DMS153 (cell line): ENCODE measurements at regions not wholly inside any gene's neighbourhood (a gene's known extent, or its start where the extent isn't known, plus 50 kb on each side); places are given as distances from the start of the nearest gene placed in this dataset.

Source experiments
- DNase-seq: peaks from one replicate; lab custom pipeline; 2025; lab: John Stamatoyannopoulos, UW

DNA sequence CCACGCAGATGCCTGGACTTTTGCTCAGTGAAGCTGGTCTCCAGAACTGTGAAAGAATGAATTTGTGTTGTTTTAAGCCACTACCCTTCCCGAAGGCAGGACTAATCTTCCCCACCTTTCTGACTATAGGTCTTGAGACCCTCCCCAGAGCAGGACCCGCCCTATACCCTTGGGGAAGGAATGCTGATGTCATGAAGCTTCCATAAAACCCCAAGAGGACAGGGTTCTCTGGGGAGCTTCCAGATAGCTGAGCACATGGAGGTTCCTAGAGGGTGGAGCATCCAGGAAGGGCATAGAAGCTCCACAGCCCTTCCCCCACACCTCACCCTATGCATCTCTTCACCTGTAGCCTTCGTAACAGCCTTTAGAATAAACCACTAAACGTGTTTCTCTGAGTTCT, 287.8 kb downstream of the SOX9 start:
- no peak for DNase-seq

DNA sequence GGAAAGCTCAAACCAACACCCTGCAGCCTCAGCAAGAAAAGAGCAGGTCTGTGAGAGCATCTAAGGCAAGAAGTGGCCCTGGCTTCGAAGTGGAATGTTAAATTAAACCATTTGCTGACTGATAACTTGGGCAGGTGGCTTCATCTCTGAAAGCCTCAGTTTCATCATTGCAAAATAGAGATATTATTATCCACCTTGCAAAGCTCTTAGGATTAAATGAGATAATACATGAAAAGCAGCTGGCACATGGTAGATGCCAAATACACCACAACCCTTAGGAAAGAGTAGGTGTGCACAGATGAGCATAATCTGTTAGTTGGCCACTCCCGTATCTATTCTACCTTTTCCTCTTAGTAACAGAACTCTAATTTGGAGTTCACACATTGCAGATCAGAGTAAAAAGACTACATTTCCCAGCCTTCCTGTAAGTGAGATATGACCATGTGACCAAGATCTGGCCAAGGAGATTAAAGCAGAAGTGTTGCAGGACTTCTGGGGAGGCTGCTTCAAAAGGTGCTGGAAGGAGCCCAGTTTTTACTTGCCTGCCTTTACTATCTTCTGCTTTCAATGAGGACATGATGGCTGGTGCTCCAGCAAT, 288.7 kb downstream of the SOX9 start:
- no peak for DNase-seq

DNA sequence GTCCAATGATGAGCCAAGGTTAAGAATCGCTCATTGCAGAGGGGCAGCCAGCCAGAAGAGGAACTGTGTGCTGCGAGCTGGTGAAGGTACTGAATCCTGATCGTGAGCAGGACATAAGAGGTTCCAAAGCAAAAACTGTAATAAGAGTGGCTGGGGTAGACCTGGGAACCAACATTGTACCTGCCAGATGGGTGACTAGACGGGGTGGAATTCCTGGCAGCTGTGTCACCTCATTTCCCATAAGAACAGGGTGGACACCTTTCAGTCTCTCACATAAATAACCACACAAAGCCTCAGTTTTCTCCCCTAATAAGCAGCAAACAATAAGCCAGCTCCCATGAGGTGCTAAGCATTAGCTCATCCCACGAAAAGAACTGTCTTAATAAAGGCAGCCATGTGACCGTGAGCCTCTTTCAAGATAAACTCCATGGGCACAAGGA, 290.3 kb downstream of the SOX9 start:
- no peak for DNase-seq

DNA sequence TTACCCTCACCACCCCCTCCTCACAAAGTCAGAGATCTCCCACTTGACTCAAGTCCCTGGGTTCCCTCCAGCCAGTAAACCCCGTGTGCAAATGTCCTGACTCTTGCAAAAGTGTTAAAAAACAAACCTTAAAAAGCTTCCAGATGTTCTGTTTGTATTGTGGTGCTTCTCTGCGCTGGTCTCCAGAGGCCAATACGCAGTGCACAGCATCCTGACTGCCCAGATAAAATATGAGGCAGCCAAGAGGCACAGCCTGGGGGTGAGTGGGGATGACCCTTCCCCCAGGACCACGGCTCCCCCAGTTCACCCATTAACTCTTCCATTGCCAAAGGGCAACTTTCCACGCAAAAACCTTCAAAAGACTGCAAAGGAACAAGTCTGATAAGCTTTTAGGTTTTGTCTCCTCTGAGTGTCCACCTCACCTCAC, 291.8 kb downstream of the SOX9 start:
- no peak for DNase-seq

DNA sequence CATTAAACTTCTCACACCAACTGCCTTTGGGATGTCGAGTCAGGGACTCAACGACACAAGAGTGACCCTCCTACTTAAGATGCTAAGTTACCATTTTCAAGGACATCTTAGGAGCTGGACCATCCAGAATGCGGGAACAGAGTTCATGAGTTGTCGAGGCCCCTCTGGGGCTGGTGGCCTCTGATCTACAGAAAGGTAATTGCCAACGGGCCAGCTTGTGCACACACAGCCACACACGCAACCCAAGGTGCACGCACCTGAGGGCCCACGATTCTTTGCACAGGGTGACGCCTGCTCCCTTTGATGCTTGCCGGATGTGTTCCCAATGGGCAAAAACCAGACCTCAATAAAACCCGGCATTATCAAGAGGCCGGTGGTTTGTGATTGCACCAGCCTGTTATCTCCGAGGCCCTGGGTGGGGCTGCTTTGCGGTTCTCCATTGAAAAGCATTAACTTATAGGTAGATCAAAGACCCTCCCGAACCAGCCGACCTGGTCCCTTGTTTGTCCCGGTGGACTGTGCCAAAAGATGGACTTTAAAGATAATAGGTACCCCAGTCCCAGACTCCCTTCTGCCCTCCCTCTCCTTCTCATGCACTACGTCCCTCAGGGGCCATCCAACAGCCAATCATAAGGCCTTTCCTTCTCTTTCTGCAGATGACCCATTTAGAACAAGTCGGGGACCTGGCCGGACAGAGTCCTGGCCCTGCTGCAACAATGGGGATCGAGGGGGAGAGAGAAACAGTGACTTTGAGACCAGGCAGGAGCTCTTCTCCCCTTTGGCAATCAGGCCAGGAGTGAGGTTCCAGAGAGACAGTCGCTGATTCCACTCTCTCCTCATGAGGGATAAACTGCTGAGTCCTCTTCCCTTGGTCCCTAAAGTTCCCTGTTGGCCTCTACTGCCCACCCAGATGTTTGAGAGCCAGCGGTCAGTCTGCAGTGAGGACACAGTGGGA, 292.5 kb downstream of the SOX9 start:
- no peak for DNase-seq

DNA sequence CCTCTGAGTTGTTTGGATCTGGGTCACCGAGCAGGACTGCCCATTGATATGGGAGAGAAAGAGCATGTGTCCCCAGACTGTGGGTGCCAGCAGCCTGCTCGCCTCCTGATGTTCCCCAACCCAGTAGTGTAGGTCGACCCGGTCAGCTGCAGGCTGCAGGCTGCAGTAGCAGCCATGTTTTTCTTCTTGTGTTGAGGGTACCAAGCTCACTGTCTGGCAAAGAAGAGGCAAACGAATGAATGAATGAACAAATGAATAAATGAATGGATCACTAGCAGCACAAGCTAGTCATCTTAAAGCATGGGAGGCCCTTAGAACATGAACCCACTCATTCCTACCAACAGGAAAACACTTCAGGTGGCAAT, 293.2 kb downstream of the SOX9 start:
- no peak for DNase-seq

DNA sequence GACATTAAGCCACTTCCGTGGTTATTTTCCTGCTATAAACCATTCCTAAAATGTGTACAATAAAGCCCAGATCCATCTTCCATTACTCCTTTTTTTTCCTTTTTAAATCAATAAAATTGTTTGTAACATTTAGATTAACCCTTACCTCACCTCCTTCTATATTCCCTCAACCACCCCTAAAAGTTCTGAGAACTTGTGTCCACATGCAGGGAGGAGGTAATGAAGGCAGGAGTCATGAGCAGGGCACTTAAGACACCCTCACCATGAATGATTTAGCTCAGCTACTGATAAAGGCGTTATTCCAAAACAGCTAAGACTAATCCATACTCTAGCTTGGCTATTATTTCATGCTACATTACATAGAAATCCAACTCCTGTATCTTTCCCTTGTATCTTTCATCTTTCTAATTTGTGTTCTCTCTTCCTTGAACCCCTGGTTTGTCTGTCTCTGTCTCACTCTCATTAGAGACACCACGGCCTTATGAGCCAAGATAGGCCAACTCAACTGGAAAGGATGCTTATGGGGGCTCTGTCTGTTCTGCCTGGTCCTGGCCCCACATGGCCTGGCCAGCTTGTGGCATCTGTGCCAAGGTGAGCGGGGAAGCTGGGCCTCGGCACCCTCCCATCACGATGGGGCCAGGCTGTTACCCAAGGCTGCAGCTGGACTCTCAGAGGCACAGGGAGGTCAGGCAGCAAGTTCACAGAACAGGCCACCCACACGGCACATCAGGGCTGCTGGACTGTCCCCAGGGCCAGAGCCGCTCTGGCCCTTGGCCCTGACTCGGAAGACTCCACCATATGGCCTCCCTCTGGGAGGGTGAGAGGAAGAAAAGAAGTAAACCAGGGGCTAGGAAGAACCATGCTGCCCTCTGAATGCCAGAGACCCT, 294.4 kb downstream of the SOX9 start:
- no peak for DNase-seq

DNA sequence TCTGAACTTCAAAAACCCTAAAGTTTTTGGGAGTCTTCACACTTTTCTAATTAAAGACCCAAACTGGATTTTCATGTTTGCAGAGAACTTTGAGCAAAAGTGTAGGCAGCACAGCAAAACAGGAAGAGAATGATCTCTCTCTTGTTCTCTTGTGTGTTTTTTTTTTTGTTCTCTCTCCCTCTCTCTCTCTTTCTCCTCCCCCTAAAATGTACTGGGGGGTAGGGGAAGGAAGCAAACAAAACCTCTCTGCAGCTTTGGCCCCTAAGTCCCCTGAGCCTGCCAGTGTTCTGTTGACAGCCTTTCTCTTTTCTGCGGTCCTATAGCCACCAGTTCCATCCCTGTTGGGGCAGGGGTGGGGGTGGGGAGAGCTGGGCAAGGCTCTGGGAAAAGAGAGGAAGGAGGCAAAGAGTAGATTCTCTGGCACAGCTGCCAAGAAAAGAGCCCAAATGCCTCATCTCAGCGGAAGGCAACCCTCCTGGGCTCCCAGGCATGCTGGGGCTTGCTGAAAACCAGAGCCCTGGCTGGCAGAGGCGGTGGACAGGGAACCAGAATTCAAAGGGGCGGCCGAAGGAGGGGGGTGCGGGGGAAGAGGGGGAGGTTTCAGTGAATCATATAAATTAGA, 295.3 kb downstream of the SOX9 start:
- DNase-seq: no peak

DNA sequence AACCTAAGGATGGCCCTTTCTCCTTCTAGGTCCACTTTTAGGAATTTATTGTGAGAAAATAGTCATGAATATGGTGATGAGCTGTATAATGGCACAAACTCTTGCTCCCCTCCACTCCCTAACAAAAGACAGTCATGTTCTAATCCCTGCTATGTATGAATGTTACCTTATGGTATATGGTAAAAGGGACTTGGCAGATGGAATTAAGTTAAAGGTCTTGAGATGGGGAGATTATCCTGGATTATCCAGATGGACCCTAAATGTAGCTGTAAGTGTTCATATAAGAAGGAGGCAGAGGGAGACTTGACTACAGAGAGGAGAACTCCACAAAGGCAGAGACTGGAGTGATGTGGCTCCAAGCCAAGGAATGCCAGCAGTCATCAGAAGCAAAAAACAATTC, 296.1 kb downstream of the SOX9 start:
- no peak for DNase-seq

DNA sequence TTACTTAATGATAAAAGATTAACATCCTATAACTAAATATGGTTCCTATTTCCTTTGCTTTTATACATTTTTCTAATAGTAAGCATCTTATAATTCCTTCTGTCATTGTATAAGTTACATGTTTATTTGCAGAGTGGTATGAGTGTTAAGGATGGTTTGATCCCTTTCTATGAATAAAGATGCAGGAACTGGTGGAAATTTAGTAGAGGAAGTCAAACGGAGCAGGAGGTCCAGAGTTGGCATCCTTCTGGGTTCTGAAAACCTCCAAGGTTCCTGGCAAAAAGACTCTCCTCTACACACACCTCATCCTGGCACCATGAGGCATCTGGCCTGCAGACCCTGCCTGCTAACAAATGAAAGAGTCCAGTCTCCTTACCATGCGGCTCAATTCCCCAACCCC, 296.8 kb downstream of the SOX9 start:
- no peak for DNase-seq

DNA sequence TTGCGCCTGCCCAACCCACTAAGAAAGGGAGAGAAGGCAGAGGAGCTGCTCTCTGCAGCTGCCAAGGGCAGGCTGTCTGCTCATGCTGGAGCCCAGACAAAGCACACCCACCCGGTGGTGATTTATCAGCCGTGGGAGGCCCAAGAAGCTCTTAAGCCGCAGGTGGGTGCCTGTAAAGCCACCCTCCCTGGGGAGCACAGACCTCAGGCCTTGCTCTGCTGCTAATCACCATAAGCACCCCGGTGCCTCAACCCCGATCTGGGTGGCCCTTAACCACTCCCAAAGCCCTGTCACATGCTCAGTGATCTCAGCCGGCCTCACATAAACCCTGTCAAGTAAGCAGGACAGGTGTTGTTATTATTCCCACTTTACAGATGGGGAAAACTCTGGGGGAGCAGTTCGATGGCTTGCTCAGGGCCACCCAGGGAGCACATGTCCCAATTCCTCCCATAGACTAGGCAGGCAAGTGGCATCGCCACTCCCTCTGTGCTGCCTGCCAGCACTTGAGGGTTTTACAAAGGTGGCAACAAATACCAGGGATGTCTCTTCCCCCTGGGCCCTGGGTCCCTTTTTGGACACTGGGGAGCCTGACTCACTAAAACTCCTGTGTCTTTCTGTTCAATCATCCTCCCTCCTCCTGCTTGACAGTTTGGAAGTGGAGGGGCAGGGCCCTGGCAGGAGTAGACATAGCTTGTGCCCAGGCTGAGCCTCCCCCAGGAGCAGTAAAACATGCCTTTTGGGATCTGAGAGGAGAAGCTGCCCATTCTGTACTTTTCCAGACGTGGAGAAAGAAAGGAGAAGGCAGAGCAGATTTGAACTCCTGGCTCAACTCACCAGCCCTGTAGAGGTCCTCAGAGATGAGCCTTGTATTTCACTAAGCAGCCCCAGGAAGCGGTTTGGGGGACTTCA, 299.3 kb downstream of the SOX9 start:
- DNase-seq: no peak

DNA sequence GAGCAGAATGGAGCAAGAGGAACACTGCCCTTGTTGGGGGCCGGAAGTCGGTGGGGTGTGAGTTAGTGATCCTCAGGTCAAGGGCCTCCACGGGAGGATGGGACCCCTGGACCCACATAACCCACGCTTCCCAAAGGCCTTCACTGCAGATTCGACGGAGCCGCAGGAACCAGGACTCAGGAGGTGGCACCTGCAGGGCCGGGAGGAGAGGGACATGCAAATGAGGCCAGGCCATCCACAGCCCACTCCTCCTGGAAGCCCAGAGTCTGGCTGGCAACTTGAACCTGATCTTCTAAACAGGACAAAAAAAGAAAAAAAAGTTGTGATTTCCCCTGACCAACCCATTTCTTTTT, 299.9 kb downstream of the SOX9 start:
- no peak for DNase-seq

DNA sequence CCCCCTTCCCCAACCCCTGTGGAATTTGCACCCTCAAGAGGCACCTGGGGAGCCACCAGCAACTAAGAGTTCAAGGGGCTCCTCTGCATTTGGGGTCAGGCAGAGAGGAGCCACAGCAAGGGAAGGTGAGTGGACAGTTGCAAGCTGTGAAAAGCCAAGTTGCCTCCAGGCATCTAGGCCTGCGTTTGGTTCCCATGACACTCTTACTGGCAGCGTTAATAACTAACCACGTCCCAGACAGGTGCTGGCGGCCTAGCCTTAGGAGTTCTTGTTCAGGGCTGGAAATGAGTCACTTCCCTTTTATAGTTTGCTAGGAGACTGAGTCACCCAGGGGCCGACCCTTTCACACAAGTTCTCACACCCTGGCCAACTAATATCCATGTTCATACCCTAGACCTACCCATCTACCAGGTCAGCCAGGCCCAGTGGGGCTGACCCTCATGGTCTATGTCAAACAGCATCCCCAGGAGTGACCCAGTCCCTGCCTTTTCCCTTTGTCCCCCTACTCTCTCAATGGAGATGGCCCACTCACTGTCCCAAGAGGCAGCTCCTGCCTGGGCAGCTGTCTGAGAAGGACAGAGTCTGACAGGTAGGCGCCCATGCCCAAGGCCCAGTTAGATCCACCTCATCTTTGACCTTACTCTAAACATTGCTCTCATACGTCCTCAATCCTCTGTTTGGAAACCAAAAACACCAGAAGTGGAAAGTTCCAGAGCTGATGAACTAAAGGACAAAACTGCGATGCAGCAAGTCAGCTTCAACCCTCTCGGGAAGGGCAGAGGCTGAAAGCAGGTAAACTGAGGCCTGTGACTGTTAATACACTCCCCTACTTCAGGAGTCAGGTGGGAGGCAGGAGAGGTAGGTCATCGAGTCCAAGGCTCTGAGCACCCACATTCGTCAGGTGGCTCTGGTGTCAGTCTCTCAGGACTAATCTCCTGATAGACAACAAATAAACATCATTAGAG, 300.6 kb downstream of the SOX9 start:
- DNase-seq: no peak

DNA sequence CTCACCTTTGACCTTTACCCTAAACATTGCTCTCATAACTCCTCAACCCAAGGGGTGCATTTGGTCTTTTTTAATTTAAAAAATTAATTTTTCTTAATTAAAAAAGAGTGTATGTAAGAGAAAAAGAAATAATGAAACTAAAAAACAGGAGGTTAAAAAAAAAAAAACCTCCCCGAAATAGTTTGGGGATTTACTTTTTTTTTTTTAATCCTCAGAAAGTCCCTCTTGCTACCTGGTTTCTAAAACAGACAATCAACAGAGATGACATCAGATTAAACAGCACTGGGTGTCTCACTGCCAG, 301.3 kb downstream of the SOX9 start:
- DNase-seq: no peak

DNA sequence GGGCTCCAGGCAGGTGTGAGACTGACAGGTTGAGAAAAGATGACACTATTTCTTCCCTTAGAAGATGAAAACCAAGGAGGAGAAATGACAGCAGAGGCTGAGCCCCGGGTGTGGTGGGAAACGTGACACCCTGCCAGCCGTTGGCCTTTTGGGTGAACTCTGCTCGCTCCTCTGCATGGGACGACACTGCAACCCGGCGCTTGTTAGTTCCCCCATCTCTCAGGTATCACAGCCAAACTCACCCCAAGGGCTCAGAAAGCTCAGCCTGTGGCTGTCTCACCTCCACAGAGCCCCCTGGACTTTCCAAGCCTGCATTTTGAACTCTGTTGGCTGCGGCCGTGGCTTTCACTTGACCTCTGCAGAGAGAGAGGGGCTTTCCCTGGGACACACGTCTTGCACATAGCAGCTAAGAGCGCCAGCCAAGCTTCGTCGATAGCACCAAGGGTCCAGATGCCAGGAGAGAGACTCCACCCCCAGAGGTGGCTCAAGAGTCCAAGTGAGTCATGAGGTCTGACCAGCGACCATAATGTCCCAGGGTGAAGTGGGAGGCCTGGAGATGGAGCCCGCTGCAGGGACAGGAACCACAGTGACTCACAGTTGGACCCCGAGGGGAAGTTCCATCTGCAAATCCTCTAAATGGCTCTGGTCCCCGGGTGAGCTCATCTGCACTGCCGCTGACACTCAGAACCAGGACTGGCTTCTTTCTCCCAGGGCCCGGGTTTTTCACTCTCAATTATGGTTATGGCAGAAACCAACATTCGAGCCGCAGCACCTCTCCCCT, 301.9 kb downstream of the SOX9 start:
- DNase-seq: no peak

DNA sequence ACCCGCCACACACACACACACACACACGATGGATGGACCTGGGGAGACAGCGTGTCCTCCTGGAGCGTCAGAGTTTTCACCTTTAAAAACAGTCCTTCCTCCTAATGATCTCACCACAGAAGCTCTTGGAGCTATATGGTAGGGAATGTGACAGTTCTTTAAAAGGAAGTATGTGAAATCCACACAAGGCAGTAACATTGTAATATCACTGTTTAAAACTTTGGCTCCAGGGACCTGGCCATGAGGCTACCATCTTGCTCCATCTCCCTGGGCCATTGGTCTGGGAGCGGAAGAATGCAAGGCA, 302.4 kb downstream of the SOX9 start:
- no peak for DNase-seq

DNA sequence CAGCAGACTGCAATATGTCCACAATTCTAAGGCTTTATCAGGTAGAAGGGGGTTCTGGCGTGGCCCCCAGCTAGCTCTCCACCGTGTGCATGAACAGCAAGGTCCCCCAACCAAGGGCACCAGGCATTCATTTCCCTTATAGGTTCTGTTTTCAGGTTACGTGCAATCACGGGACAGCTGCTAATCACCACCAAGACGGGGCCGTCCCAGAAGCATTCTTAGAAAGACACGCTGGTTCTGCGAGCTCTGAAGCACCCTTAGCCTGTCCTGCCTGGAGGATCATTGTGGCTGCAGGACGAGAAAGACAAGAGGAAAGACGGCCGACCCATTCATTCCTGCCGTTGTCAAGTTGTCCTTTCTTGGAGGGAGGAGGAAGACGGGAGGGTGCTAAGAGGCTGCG, 302.9 kb downstream of the SOX9 start:
- DNase-seq: no peak

DNA sequence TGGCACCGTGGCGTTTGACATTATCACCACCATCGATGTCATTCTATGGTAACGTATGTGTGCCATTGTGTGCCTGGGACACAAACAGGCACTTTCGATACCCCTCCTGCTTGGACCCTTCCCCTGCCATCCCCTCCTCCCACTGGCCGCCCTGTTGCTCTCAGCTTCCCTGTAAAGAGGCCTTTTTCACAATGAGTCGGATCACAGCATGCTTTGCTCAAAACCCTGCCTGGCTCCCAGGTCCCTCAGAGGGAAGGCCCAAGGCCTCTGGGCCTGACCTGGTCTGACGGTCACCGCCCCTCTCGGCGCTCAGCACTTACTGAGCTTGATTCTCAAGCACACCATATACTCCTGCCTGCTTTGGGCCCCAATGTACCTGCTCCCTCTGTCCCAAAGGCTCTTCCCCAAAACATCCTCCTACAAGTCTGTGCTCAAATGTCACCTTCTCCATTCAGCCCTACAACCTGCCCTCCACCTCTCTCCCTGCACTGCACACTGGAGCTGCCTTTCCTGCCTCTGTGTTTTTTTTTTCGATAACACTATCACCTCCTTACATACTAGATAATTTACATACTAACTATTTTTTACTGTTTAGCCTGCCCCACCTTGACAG, 303.8 kb downstream of the SOX9 start:
- DNase-seq: no peak

DNA sequence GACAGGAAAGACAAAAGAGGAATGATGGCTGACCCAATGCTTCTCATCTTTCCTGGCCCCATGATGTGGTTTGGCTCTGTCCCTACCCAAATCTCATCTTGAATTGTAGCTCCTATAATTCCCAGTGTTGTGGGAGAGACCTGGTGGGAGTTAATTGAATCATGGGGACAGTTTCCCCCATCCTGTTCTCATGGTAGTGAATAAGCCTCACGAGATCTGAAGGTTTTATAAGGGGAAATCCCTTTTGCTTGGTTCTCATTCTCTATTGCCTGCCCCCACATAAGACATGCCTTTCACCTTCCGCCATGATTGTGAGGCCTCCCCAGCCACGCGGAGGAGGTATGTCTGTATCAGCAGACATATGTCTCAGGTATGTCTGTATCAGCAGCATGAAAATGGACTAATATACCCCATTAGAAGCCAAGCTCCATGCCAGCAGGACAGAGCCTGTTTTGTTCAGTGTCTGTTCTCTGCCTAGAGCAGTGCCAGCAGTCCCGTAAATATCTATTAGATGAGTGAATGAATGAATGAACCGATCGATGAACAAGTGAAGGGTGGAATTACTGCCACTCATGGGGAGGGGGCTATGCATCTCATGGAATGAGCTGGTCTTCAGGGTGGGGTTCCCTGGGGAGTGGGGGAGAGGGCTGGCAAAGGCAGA, 304.4 kb downstream of the SOX9 start:
- DNase-seq: no peak
